Stomach (tissue), 4 donors: ENCODE measurements at regions not wholly inside any gene's neighbourhood (a gene's known extent, or its start where the extent isn't known, plus 50 kb on each side); places are given as distances from the start of the nearest gene placed in this dataset.

Experiments used
- POLR2A ChIP-seq, 4 donors: fragments of 450-650 bp; IDR thresholded peaks; one replicate each; pipeline ENCODE4 v1.6.1; 2016; ENCODE audit warnings: antibody characterized with exemption in 4 of 4, control low read depth in 2 of 4, mild to moderate bottlenecking in 1 of 4, moderate library complexity in 1 of 4
- TF ChIP-seq, protein P1 (sequence below), 7 experiments: fragments of 450-650 bp in 4 of 7; fragments of 200-600 bp in 3 of 7; sonication (generic) in 3 of 7; IDR thresholded peaks; one replicate each; pipeline ENCODE4 v1.5.1; 2016 to 2019; ENCODE audit warnings: antibody characterized with exemption in 7 of 7, control low read depth in 2 of 7, mild to moderate bottlenecking in 1 of 7

DNA sequence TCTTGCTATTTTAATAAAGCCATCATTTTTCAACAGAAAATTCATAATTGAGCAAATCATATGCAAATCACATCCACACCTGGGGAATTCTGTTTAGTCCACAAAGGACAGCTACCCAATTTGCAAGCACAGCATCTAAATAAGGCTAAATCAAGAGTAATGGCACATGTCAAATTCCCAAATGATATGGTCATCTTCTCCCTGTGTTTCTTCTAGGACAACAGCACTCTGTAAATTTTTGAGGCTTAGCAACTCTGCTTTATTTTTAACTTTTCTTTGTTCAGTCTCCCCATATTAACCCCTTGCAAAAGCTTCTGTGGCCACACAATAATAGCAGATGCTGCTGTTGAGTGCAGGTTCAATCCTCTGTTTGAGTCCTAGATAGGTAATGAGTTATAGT is 155.6 kb upstream of the DAAM1 start:
- TF ChIP-seq, protein P1, sequence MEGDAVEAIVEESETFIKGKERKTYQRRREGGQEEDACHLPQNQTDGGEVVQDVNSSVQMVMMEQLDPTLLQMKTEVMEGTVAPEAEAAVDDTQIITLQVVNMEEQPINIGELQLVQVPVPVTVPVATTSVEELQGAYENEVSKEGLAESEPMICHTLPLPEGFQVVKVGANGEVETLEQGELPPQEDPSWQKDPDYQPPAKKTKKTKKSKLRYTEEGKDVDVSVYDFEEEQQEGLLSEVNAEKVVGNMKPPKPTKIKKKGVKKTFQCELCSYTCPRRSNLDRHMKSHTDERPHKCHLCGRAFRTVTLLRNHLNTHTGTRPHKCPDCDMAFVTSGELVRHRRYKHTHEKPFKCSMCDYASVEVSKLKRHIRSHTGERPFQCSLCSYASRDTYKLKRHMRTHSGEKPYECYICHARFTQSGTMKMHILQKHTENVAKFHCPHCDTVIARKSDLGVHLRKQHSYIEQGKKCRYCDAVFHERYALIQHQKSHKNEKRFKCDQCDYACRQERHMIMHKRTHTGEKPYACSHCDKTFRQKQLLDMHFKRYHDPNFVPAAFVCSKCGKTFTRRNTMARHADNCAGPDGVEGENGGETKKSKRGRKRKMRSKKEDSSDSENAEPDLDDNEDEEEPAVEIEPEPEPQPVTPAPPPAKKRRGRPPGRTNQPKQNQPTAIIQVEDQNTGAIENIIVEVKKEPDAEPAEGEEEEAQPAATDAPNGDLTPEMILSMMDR (IDR thresholded peaks at IDR 0.05), result no peak
- TF ChIP-seq POLR2A (IDR thresholded peaks at IDR 0.05), result no peak
